Stimulated activated CD4-positive, alpha-beta T cell treated with anti-CD3 and anti-CD28 coated beads, Interleukin-15, amount 100 ng/mL, for 1 hour (primary cell): ENCODE measurements at regions not wholly inside any gene's neighbourhood (a gene's known extent, or its start where the extent isn't known, plus 50 kb on each side); places are given as distances from the start of the nearest gene placed in this dataset.
A peak's percentile ranks its signal among the peaks of the same experiment; 100 is the strongest.

Experiments
- DNase-seq, 2 donors: peaks; one replicate each; pipeline ENCODE4 v3.0.0-alpha.2; 2020; ENCODE audit warnings: low read depth in 1 of 2, low spot score in 1 of 2

DNA sequence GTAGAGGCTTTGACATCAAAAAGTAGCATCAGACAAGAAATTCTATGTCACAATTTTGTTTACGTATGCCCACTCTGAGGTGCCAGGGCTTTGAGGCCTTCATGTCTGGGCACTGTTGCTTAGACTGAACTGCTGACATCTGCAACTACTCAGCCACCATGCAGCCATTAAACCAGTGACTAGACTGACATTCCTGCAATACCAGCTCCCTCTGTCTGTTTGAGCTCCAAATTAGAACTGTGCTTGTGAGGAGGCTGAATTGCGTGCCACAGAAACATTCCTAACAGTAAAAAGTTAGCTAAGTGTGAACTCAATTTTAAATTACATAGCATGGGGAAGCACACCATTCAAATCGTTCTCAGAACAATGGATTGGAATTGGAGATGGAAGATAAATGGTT is 163.2 kb downstream of the INSIG2 start:
- DNase-seq: no peak

DNA sequence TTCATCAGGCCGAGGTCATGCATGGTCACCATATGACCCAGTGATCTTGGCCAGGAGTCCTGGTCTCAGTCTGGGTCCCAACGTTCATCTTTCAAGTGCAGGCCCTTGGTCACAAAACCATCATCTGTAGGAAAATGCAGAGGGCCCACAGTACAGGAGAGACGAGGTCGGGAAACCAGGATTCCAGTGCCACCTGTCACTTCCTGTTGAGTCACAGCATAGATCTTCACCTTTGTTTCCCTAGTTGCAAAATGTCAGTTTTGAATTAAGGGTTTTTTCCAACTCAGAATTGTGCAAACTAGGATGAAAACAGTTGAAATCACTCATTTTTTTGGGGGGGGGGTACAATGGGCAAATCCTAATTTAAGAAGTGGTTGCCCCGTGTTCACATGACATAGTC is 162.2 kb downstream of the INSIG2 start:
- DNase-seq: no peak

DNA sequence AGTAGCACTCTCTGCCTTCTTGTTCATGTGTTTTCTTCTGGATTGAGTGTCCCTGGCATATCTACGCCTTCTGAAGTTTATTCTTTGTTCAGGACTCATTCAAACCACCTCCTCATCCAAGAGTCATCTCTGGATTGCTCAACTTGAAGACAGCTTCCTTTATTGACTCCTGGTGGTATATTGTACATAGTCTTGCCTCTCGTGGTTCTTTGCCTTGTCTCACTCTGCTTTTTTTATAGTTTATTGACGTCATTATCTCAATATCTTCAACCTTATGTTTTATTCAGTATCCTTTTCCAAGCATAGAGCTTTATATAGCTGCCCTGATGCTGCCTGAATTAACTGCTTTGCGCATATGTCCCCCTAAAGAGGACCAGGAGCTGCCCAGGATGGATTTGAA is 161.7 kb downstream of the INSIG2 start:
- no peak for DNase-seq

DNA sequence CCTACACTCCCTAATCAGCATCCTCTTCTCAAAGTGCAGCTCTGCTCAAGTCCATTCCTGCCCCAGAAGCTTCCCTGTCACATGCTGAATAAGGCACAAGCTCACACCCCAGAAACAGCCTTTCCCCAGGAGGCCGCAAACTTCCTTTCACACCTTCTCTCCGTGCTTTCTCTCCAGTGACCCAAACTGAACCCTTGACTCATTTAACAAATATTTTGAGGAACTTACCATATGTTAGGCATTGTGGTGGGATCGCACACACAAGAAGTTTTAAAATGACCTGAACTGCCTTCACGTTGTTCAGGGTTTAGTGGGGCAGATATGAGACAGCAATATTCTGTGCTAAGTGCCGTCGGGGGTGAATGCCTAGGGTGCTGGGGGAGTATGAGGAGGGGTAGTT is 161.3 kb downstream of the INSIG2 start:
- no peak for DNase-seq

DNA sequence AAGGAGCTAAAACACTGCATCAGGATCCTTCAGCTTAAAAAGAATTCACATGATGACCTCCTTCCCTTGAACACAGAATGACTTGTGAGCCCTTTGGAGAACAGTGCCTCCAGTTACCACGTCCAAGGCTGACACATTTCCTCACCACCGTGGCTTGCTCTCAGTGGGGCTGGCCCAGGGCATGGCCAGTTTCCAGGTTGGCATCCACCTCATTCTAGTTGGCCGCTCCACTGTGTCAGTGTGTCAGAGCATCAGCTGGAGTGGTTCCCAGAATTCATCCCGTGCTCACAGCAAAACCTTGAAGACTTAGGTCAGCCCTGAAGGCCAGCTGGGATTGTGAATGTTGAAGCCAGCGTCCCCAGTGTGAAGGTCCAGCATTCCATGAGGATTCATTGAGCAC is 158.5 kb downstream of the INSIG2 start:
- no peak for DNase-seq

DNA sequence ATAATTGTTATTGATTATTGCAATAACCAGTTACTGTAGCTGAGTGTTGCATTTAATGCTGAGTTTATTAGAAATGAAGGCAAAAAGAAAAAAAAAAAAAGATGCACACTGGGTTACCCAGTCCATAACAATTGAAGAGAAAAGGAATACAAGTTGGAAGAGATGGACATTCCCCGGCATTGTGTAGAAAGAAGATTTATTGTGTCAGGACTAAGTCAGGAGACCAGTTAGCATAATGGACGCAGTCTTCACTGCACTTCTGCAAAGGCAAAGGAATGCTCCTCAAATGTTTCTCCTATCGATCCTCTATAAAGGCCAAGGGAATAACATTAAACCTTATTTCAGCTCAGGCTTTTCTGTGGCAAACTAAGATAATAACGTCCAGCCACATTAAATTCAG is 157.8 kb downstream of the INSIG2 start:
- DNase-seq: no peak

DNA sequence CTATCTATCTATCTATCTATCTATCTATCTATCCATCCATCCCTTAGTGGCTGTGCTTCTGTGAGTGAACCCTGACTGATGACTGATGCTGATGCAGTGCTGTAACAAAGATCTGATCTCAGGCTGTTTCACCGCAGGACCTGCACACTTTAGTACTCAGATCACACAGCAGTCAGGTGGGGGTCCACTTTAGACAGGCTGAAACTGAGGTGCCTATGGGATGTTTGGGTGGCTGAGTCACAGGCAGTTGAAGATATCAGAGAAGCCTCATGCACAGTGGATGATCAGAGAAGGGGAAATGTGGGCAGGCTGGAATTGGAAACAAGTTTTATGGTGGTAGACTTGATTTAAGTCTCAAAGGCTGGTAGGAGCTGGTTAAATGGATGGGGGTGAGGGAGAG is 156.4 kb downstream of the INSIG2 start:
- DNase-seq: no peak

DNA sequence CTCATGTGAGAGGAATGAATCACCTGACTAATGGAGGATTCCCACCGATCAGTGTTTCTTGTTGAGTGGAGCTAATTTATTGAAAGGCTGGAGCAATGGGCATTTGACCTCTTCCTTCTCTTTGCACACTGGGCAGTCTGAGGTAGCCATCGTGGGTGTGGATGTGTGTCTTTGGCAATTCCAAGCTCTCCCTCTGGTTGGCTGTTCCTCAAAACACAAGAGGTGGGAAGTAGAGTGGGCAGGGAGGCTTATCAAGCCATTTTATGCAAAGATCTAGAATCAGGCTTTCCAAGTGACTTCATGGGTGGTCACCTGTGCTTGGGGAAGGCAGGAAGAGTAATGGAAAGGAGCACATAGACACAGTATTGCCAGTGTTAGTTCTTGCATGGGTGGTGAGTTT is 154.8 kb downstream of the INSIG2 start:
- no peak for DNase-seq

DNA sequence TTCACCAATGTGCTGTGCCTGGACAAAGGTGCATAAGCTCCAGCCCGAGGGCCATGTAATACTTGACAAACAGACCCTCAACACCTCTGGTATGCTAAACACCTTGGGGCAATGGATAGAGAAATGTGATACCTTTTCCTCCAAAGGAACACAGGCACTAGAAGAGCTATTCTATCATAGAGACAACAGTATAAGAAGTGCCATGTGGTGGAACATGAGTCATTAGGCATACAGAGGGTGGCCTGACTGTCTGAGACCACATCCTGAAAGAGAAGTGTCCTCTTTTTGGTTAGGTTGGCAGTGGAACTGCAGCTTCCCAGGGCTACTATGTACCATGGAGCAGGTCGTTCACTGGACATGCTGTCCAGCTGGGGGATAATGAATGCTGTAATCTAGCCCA is 153.9 kb downstream of the INSIG2 start:
- no peak for DNase-seq

DNA sequence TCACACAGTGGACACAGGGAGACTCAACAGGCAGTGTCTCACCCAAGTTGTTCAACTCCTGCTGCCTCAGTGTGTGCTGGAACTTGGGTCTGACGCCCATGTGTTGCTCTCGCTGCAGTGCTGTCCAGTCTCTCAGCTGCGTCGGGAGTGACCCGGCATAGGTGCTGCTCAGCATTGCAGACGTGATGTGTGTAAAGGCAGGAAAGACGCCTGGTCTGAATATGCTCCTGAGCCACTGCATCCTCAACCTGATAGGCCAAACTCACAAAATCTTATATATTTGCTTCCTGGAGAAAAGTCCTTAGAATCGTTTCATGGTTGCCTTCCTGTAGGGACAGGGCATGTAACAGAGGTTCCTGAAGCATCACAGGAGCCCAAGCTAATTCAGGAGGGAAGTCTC is 152.9 kb downstream of the INSIG2 start:
- no peak for DNase-seq

DNA sequence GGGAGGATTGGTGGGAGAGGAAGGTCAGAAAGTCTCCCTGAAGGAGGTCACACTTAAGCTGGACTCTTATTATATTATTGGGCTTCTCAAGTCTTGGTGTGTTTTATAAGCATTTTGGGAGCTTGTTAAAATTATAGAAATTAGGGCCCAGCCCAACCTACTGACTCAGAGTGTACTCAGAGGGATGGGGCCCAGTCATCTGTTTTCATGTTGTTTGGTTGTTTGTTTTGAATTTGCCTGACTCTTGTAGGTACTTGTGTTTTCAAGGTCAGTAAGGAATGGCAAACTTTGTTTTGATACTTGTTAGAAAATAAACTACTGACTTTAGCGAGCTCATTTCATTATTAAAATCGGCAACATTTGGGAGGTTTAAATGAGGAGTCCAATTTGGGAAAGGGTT is 152.0 kb downstream of the INSIG2 start:
- DNase-seq: no peak

DNA sequence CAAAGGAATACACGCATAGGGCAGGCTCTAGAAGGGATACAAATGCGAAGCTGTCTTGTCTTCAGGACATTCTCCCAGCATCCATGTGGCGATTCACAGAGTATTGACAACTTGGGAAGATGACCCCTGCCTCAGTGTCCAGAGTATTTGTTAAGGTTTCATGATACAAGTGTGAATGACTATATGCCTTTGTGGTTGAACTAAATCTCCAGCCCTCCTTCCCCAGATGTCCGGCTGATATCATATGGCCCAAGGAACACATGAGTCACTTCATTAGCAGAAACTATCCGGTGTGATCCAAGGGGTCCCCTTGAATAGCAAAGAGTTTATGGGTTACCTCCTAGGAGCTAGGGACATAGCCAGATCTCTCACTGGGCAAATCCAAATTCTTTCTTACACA is 151.0 kb downstream of the INSIG2 start:
- no peak for DNase-seq

DNA sequence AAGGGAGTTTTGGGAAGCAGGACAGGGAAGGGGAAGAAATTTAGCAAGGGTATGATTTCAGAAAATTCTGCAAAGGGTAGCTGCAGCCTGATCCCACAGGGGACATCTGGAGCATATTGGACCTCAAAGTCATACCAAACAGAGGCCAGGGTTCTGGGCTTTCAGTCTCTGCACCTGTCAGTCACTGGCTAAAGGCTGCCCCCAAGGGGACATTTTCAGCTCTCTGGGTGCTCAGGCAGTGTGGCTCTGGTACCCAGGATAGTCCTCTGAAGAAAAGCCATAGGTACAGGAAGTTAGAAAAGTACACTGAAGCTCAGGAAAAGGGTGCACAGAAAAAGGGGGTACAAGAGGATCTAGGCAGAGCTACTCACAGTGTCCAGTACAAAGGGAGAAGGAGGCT is 149.2 kb downstream of the INSIG2 start:
- no peak for DNase-seq

DNA sequence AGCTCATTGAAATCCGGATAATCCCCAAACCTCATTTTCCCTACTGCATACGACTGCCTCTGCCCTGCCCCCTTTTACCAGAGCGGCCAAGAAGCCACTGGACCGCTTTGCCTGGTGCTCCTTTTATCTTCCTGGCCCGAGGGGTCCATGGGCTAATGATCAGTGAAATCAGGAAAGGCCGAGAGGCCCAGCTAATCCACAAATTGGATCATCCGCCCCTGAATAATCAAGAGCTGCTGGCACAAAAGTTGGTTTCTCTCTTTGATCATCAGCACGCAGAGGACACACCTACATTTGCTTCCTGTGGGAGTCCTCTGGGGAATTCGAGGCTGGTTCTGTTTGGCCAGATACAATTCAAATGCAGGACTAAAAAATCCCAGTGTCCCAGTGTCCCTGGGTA is 144.5 kb downstream of the INSIG2 start:
- no peak for DNase-seq

DNA sequence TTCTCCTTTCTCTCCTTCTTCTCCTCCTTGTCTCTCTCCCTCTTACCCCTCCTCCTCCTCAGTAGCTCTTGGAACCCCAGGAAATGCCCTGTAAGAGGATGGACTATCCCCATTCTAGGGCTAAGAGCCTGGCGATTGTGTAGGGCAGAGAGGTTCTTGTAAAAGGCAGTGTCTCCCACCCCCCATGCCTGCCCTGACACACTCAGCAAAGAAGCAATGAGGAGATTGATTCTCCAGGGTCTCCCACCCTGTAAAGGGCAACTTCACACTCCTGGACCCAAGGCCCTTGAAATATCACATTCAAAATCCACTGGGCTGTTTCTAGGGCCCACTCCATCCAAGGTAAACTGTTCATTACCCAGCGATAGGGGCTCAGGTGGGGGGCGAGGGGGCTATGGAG is 144.1 kb downstream of the INSIG2 start:
- DNase-seq: no peak

DNA sequence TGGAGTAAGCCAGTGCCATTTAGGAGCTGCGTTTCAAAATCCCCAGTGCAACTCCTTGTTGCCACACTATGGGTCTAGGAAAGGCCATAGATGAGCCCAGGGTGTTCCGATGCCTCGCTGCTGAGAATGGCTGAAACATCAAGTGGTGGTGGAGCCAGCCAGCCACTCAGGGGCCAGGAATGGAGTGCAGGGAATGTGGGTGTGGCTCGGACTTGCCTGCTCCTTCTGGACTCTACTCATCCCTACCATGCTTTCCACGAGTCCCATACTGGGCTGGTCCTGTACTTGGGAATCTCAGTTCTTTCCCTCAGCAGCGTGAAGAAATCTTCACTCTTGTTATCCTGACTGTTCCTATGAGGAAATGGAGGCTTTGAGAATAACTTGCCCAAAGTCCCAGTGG is 143.5 kb downstream of the INSIG2 start:
- DNase-seq: no peak

DNA sequence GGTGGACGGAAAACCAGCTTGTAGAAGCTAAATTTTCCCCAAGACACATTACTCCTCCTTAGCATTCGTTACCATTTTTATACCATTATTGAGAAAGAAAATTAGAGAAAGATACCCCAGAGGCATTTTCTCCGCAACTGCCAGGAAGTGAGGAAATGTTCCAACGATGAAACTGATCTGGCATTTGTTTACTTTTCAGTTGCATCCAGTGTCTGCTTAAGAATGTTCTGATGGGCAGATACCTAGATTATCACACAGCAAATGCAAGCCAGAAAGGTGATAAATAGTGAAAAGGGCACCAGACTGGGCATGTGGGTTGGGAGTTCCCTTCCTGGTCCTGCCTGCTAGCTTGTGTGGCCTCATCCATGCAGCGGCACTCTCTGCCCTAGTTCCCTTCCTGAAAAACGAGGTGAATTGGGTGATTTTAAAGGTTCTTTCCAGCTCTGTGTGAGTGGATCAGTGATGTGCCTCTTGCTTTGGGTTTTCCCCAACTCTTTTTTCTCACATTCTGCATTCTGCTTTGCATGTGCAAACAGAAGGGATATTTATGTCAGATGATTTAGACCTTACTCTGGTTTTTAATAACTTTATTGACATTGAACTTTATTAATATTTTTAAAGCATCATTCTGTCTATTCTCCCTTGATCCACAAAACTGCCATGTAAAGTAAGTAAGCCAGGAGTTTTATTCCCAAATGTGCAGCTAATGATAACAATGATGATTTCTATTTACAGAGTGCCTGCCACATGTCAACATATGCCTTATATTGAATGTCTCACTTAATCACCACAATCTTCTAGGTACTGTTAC is 139.6 kb downstream of the INSIG2 start:
- no peak for DNase-seq

DNA sequence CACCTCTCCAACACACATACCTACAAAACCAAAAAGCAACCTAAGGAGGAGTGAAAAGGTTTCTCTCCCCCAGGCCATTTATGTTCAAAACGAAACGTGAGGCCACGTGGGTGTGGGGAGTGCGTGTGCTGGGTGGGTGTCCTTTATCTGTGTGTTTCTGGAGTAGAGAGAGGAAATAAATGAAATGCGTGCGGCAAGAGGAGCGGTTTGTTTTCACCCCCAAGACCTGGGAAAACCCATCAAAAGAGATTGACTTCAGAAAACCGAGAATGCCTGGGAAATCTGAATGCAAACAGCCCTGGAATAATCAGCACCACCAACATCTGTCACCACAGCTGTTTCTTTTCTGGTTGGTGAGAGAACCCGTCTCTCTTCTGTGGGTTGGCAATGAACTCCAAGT is 137.4 kb downstream of the INSIG2 start:
- no peak for DNase-seq

DNA sequence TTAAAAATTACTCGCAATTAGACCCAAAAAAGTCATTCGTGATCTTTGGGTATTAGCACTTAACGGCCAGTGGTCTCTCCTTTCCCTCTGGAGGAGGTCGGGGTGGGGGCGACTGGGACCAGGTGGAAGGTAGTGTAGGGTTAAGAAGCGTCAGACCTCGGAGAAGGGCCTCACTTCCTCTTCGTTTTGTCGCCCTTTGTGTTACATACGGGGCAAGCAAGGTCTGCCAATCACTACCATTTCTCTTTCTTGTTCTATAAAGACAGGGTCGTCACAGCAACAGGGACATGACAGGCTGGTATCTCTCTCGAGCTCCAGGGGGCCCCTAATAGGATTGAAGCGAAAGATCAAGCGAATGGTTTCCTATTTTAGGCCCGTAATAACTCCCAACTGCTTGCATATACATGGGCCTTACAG is 136.6 kb downstream of the INSIG2 start:
- no peak for DNase-seq

DNA sequence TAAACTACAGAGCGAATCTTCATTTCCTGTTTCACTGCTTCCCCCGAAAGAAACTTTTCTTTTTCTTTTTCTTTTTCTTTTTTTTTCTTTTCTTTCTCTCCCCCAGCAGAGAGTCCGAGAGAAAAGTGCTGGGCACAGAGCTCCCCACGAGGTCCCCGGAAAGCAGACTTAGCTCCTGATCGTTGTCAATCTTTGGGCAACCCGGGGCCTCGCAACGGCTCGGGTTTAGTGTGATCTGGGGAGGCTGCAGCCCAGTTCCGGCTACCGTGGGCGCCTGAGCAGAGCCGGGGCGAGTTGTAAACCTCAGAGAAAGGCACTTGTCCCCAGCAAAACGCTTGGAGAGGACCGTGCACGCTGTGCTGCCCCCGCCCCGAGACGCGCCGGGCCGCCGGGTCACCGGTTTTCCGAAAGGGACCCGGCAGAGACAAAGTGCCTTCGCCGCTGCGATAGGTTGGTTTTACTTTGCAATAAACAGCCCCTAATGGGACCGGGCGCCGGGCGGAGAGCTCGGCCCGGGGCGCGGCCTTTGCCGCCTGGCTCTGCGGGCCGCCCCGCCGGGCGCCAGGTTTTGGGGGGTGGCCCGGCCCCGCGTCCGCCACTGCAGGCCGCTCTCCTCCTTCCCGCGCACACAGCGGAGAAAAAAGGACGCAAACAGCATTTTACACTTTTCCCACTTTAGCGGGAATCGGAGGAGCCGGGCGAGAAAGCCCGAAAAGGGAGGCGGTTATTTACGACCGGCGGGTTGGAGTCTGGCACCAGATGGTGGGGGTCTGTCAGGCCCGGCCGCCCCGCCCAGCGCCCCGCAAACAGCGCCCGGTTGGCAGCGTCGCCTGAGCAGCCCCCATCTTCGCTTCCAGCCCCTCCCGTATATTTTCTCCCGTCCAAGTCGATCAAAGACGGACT is 136.0 kb downstream of the INSIG2 start:
- DNase-seq: peak in 1 of 2 donors; percentile 12

DNA sequence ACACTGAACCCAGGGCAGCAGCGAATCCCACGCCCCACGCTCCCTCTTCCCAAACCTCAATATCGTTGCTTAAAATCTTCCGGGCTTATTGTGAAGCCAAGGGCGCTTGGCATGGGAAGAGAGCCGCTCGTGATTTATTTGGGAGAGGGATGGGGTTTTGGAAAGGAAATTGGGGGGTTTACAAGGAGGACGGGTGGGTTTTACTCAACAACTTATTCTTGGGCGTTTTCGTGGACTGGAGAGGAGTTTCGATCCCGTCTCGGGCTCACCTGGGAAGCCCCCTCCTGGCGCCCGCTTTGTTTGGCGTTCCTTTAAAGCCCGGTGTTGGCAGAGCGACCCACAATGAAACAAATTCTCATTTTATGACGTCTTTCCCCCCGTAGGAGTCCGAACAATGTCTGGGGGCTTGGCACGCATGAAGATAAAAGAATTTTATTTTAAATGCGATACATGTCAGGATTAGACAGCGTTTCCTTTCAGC is 135.3 kb downstream of the INSIG2 start:
- no peak for DNase-seq

DNA sequence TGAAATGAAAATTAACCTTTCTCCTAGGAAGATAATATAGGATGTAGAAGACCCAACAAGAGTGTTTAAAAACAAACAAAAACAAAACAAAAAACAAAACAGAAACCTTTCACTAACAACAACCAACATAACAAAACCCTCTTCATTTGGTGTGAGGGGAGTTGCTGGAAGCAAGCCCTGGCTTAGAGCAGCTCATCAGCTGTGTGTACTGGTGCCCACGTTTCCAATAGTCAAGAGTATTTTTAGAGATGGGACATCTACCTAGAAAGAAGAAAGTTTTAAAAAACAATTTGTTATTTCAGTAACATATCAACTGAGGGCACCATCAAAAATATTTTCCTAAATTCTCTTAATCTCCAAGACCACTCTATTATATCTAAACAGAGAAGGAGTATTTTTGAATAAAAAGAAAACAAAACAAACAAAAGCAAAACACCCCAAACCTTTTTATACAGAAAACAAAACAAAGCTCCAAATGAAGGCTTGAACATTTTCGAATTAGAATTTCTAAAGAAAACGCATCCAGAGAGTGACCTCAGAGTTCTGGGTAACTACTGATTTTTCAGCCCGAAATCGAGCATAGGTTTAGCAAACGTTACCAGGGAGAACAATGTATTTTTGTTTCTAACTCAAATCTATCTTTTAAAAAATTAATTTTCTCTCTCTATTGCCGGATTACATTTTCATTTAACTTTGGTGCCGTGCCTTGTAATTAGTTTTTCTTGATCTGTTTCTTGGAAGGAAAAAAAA is 134.6 kb downstream of the INSIG2 start:
- no peak for DNase-seq
